Keratinocyte (primary cell): ENCODE measurements at regions not wholly inside any gene's neighbourhood (a gene's known extent, or its start where the extent isn't known, plus 50 kb on each side); places are given as distances from the start of the nearest gene placed in this dataset.
A peak's percentile ranks its signal among the peaks of the same experiment; 100 is the strongest.

ENCODE experiments used
- DNase-seq: peaks from one replicate; pipeline ENCODE4 v3.0.0-alpha.2; 2011; ENCODE audit warnings: low read depth, missing footprints, low spot score
- FAIRE-seq: peaks from 2 replicates; lab custom pipeline; 2011; peaks lifted over from hg19 to GRCh38; lab: Jason Lieb, UNC
- H2AFZ ChIP-seq: 2 replicates; pipeline ENCODE4 v1.6.0; 2012; ENCODE audit warnings: low read length, control low read depth, inconsistent platforms; ENCODE audit not compliant: control insufficient read depth
- H3K27ac ChIP-seq: 2 replicates; pipeline ENCODE4 v1.5.1; 2011; ENCODE audit warnings: low read length; ENCODE audit not compliant: control insufficient read depth, insufficient read depth
- H3K27me3 ChIP-seq: 3 replicates; pipeline ENCODE4 v1.6.0; 2011; ENCODE audit warnings: low read length; ENCODE audit not compliant: control insufficient read depth, insufficient read depth; ENCODE audit errors: extremely low read depth
- H3K36me3 ChIP-seq, 2 experiments: 2 replicates in 1 of 2; 3 replicates in 1 of 2; pipeline ENCODE4 v1.5.1; 2011; ENCODE audit warnings: low read length in 2 of 2, mild to moderate bottlenecking in 1 of 2; ENCODE audit not compliant: control insufficient read depth in 2 of 2, insufficient read depth in 2 of 2; ENCODE audit errors: extremely low read depth in 1 of 2
- H3K4me1 ChIP-seq: 3 replicates; pipeline ENCODE4 v1.5.1; 2011; ENCODE audit warnings: low read length; ENCODE audit not compliant: control insufficient read depth, insufficient read depth; ENCODE audit errors: extremely low read depth
- H3K4me2 ChIP-seq: 3 replicates; pipeline ENCODE4 v1.6.0; 2011; ENCODE audit warnings: low read depth, low read length; ENCODE audit not compliant: control insufficient read depth, insufficient read depth; ENCODE audit errors: extremely low read depth
- H3K4me3 ChIP-seq, 3 experiments: fragments of 200-600 bp in 1 of 3; sonication (generic) in 1 of 3; 2 replicates in 2 of 3; 3 replicates in 1 of 3; pipeline ENCODE4 v1.5.1; 2011 to 2016; ENCODE audit warnings: low read length in 3 of 3, mild to moderate bottlenecking in 3 of 3, control low read depth in 2 of 3, inconsistent platforms in 1 of 3, low read depth in 1 of 3, mixed read lengths in 1 of 3, mixed run types in 1 of 3, moderate library complexity in 1 of 3; ENCODE audit not compliant: control insufficient read depth in 2 of 3, insufficient read depth in 2 of 3; ENCODE audit errors: extremely low read depth in 1 of 3
- H3K79me2 ChIP-seq: 2 replicates; pipeline ENCODE4 v1.6.0; 2012; ENCODE audit warnings: low read length; ENCODE audit not compliant: control insufficient read depth, insufficient read depth
- H3K9ac ChIP-seq: 3 replicates; pipeline ENCODE4 v1.6.0; 2011; ENCODE audit warnings: low read length; ENCODE audit not compliant: control insufficient read depth, insufficient read depth; ENCODE audit errors: extremely low read depth
- H3K9me1 ChIP-seq: 3 replicates; pipeline ENCODE4 v1.6.0; 2011; ENCODE audit warnings: low read length; ENCODE audit not compliant: control insufficient read depth, insufficient read depth; ENCODE audit errors: extremely low read depth
- H3K9me3 ChIP-seq: 2 replicates; pipeline ENCODE4 v1.5.1; 2012; ENCODE audit warnings: low read depth, low read length; ENCODE audit not compliant: control insufficient read depth
- H4K20me1 ChIP-seq: 3 replicates; pipeline ENCODE4 v1.6.0; 2011; ENCODE audit warnings: low read length; ENCODE audit not compliant: control insufficient read depth, insufficient read depth; ENCODE audit errors: extremely low read depth
- CTCF ChIP-seq, 3 experiments: IDR thresholded peaks in 1 of 3; conservative IDR thresholded peaks in 1 of 3; optimal IDR thresholded peaks in 1 of 3; 2 replicates in 2 of 3; 3 replicates in 1 of 3; pipeline versions ENCODE3 to v1.5.1; 2011; ENCODE audit warnings: low read length in 3 of 3, mild to moderate bottlenecking in 3 of 3, moderate library complexity in 2 of 3, control low read depth in 1 of 3, inconsistent platforms in 1 of 3; ENCODE audit not compliant: insufficient read depth in 2 of 3; ENCODE audit errors: extremely low read depth in 1 of 3
- EZH2 ChIP-seq: IDR thresholded peaks from one replicate; pipeline ENCODE4 v1.6.1; 2012; ENCODE audit warnings: inconsistent platforms, mild to moderate bottlenecking, low read length, moderate library complexity
- dilution Hi-C: fragments of 300-500 bp; cut with MboI; formaldehyde crosslinking; loops from one replicate; pipeline ENCODE4 v1.7.0; 2020; ENCODE audit warnings: low sequenced_read_pairs; ENCODE audit not compliant: extremely low pct_ligation_motif_present

- DNase-seq, result no peak
- Histone ChIP-seq H3K9me3 (no peaks in the 10 kb centered on the region), H3K27ac (no peak overlapping the region), H4K20me1 (no peaks in the 10 kb centered on the region), H3K36me3 (no peaks in the 10 kb centered on the region), H3K4me3 (no peak overlapping the region), H3K4me1 (no peaks in the 10 kb centered on the region), H3K27me3 (no peaks in the 10 kb centered on the region), H3K4me2 (no peak overlapping the region), H3K9ac (no peak overlapping the region), H3K9me1 (no peaks in the 10 kb centered on the region), H2AFZ (no peak overlapping the region), H3K79me2 (no peaks in the 10 kb centered on the region)
- no peak for FAIRE-seq
- TF ChIP-seq EZH2 (no peak), CTCF (optimal IDR thresholded peaks at IDR 0.05 in 1 of 3, IDR thresholded peaks at IDR 0.05 in 1 of 3, conservative IDR thresholded peaks at IDR 0.05 in 1 of 3; ENCODE audit: extremely low read depth in 1 of 3, insufficient read depth in 2 of 3, low read length in 3 of 3) (no peak)
- dilution Hi-C loops, result no loop called here
These were observed 72.0 kb upstream of the P3H2 start for GRCh38 chr3:190192739-190193138.

GRCh38 chr3:190192087-190192486 is 71.4 kb upstream of the P3H2 start:
- no peaks in the 10 kb centered on the region for H3K4me1 ChIP-seq
- dilution Hi-C loops, result no loop called here

More at GRCh38 chr3:190192087-190192486, 71.4 kb upstream of the P3H2 start:
- TF ChIP-seq CTCF (optimal IDR thresholded peaks at IDR 0.05 in 1 of 3, IDR thresholded peaks at IDR 0.05 in 1 of 3, conservative IDR thresholded peaks at IDR 0.05 in 1 of 3; ENCODE audit: extremely low read depth in 1 of 3, insufficient read depth in 2 of 3, low read length in 3 of 3), result no peak
- no peak for TF ChIP-seq EZH2
- no peaks in the 10 kb centered on the region for H3K27me3 ChIP-seq
- H4K20me1 ChIP-seq, result no peaks in the 10 kb centered on the region
- H3K9me1 ChIP-seq, result no peaks in the 10 kb centered on the region
- no peaks in the 10 kb centered on the region for H3K79me2 ChIP-seq
- no peak overlapping the region for H3K9ac ChIP-seq
- no peak overlapping the region for H3K4me2 ChIP-seq
- H3K4me3 ChIP-seq, result no peak overlapping the region
- no peaks in the 10 kb centered on the region for H3K9me3 ChIP-seq
- H2AFZ ChIP-seq, result peak overlapping the region; percentile 21
- DNase-seq (no peak), FAIRE-seq (peak; percentile 43)
- no peaks in the 10 kb centered on the region for H3K36me3 ChIP-seq
- no peak overlapping the region for H3K27ac ChIP-seq
